Common myeloid progenitor, CD34-positive (primary cell): ENCODE measurements at regions not wholly inside any gene's neighbourhood (a gene's known extent, or its start where the extent isn't known, plus 50 kb on each side); places are given as distances from the start of the nearest gene placed in this dataset.

Source experiments
- CTCF ChIA-PET: fragments of 350-600 bp; sonication (Branson Sonifier 250); formaldehyde crosslinking; loops from one replicate; lab custom pipeline; 2021; ENCODE audit warnings: antibody characterized with exemption; lab: Charles Lee
- POLR2A ChIA-PET: fragments of 350-600 bp; sonication (Branson Sonifier 250); formaldehyde crosslinking; loops from one replicate; lab custom pipeline; 2021; ENCODE audit warnings: antibody characterized with exemption; lab: Charles Lee
- DNase-seq, 3 donors: peaks; one replicate each; pipeline versions ENCODE4 v3.0.0 to v3.0.0-alpha.2; 2013
- H3K27ac ChIP-seq, 2 experiments: 1 replicate in 1 of 2; 2 replicates in 1 of 2; pipeline ENCODE4 v1.7.0; 2013; ENCODE audit warnings: inconsistent platforms in 2 of 2, low read length in 2 of 2, mild to moderate bottlenecking in 2 of 2, low read depth in 1 of 2, moderate library complexity in 1 of 2; ENCODE audit not compliant: severe bottlenecking in 2 of 2, insufficient read depth in 1 of 2, poor library complexity in 1 of 2
- H3K27me3 ChIP-seq, 5 experiments: replicated peaks in 2 of 5; 1 replicate in 3 of 5; 2 replicates in 2 of 5; pipeline versions ENCODE4 v1.6.1 to v1.7.0; 2013; ENCODE audit warnings: low read length in 4 of 5, mild to moderate bottlenecking in 2 of 5, moderate library complexity in 2 of 5, inconsistent platforms in 1 of 5; ENCODE audit not compliant: insufficient read depth in 5 of 5, control insufficient read depth in 4 of 5
- H3K36me3 ChIP-seq, 4 experiments: 1 replicate in 2 of 4; 2 replicates in 2 of 4; pipeline versions ENCODE4 v1.6.1 to v1.7.0; 2013; ENCODE audit warnings: low read length in 3 of 4, control low read depth in 1 of 4, mild to moderate bottlenecking in 1 of 4; ENCODE audit not compliant: control insufficient read depth in 4 of 4, insufficient read depth in 4 of 4
- H3K4me1 ChIP-seq, 4 experiments: 1 replicate in 3 of 4; 2 replicates in 1 of 4; pipeline versions ENCODE4 v1.6.1 to v1.7.1; 2013; ENCODE audit warnings: low read length in 3 of 4, mild to moderate bottlenecking in 3 of 4, control low read depth in 1 of 4, inconsistent platforms in 1 of 4, moderate library complexity in 1 of 4; ENCODE audit not compliant: control insufficient read depth in 4 of 4, insufficient read depth in 4 of 4; ENCODE audit errors: control extremely low read depth in 1 of 4
- H3K4me3 ChIP-seq, 7 experiments: 1 replicate in 4 of 7; 2 replicates in 3 of 7; pipeline versions ENCODE4 v1.5.1 to v1.7.0; 2013; ENCODE audit warnings: mild to moderate bottlenecking in 7 of 7, low read length in 6 of 7, moderate library complexity in 6 of 7, inconsistent platforms in 2 of 7, low read depth in 2 of 7, control low read depth in 1 of 7; ENCODE audit not compliant: insufficient read depth in 4 of 7, control insufficient read depth in 1 of 7; ENCODE audit errors: extremely low read depth in 1 of 7
- H3K9me3 ChIP-seq, 5 experiments: 1 replicate in 4 of 5; 2 replicates in 1 of 5; pipeline versions ENCODE4 v1.6.1 to v1.7.1; 2013; ENCODE audit warnings: low read length in 4 of 5, mild to moderate bottlenecking in 2 of 5, inconsistent platforms in 1 of 5, low read depth in 1 of 5, moderate library complexity in 1 of 5; ENCODE audit not compliant: control insufficient read depth in 4 of 5, insufficient read depth in 2 of 5; ENCODE audit errors: control extremely low read depth in 1 of 5
- whole genome bisulfite sequencing: methylation state at CpG from one replicate; pipeline ENCODE4 v1.1.5; 2013; ENCODE audit not compliant: insufficient coverage; 5-methylcytosine and 5-hydroxymethylcytosine counted together

- WGBS, result 100% methylated on average over 1 of the region's 3 CpGs
- Histone ChIP-seq H3K27me3 (no peaks in the 10 kb centered on the region), H3K9me3 (no peaks in the 10 kb centered on the region), H3K27ac (no peak overlapping the region), H3K4me1 (no peaks in the 10 kb centered on the region), H3K36me3 (no peaks in the 10 kb centered on the region), H3K4me3 (no peak overlapping the region)
- no peak for DNase-seq
- ChIA-PET CTCF (no interaction called here), POLR2A (no interaction called here)
Observed at GRCh38 chr1:165039996-165040395, 316.5 kb downstream of the LMX1A start.

DNA sequence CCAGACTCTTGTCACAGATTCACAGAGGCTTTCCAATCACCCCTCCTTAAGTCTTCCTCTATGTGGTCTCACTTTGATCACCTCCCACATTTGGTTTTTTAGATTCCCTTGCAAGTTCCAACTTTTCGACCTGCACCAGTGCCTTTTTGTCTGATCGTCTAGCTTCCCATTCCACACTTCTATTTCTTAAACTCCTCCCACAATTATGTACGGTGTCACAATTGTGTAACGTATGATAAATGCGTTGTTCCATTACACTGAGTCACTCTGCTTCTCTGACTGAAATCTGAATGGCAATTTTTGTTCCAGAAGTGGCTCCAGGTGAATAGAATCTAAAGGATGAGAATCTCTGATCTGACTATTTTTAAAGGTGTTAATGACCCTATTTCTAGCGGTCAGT, 320.1 kb downstream of the LMX1A start:
- Histone ChIP-seq H3K36me3 (no peaks in the 10 kb centered on the region), H3K27ac (no peak overlapping the region), H3K4me1 (no peaks in the 10 kb centered on the region), H3K4me3 (no peak overlapping the region), H3K9me3 (no peaks in the 10 kb centered on the region), H3K27me3 (no peaks in the 10 kb centered on the region)
- 96% methylated on average over 6 of the region's 6 CpGs for whole genome bisulfite sequencing
- no peak for DNase-seq
- POLR2A ChIA-PET, result no interaction called here
- CTCF ChIA-PET, result no interaction called here

- POLR2A ChIA-PET, result no interaction called here
- 100% methylated on average over 2 of the region's 3 CpGs for WGBS
- CTCF ChIA-PET, result no interaction called here
- H3K4me3 ChIP-seq, result no peak overlapping the region
- no peaks in the 10 kb centered on the region for H3K9me3 ChIP-seq
- no peaks in the 10 kb centered on the region for H3K36me3 ChIP-seq
- H3K27me3 ChIP-seq, result no peaks in the 10 kb centered on the region
- no peaks in the 10 kb centered on the region for H3K4me1 ChIP-seq
- no peak for DNase-seq
- H3K27ac ChIP-seq, result no peak overlapping the region
Observed at GRCh38 chr1:165034136-165034809, 322.2 kb downstream of the LMX1A start.

GRCh38 chr1:165031001-165031400, 325.5 kb downstream of the LMX1A start:
- ChIA-PET CTCF (no interaction called here), POLR2A (no interaction called here)
- H3K27me3 ChIP-seq, result peaks cover 0 to 2% (median 0%) of the 10 kb centered on the region in 5 experiments
- WGBS, result 100% methylated on average over 1 of the region's 2 CpGs
- H3K27ac ChIP-seq, result no peak overlapping the region
- H3K4me3 ChIP-seq, result no peak overlapping the region
- H3K9me3 ChIP-seq, result no peaks in the 10 kb centered on the region
- no peaks in the 10 kb centered on the region for H3K36me3 ChIP-seq
- DNase-seq, result no peak
- H3K4me1 ChIP-seq, result no peaks in the 10 kb centered on the region

- Histone ChIP-seq H3K27ac (no peak overlapping the region), H3K9me3 (peaks cover 0 to 6% (median 2%) of the 10 kb centered on the region in 5 experiments), H3K4me1 (no peaks in the 10 kb centered on the region), H3K4me3 (no peak overlapping the region), H3K36me3 (no peaks in the 10 kb centered on the region), H3K27me3 (peaks cover 0 to 2% (median 0%) of the 10 kb centered on the region in 5 experiments)
- CTCF ChIA-PET, result interaction anchor here (0.6 kb wide), 1 partner anchor 24 kb away, joined by 3 read pairs; no protein-coding TSS in a partner anchor
- no peak for DNase-seq
- no CpG with 5 or more reads among the region's 2 CpGs for WGBS
- POLR2A ChIA-PET, result no interaction called here
Observed at GRCh38 chr1:165025805-165026204, 330.7 kb downstream of the LMX1A start.

- Histone ChIP-seq H3K36me3 (no peaks in the 10 kb centered on the region), H3K27me3 (no peaks in the 10 kb centered on the region), H3K9me3 (peaks cover 0 to 2% (median 0%) of the 10 kb centered on the region in 5 experiments), H3K4me1 (no peaks in the 10 kb centered on the region), H3K4me3 (no peak overlapping the region), H3K27ac (no peak overlapping the region)
- POLR2A ChIA-PET, result no interaction called here
- CTCF ChIA-PET, result no interaction called here
- 92% methylated on average over 4 of the region's 4 CpGs for WGBS
- DNase-seq, result no peak
Observed at GRCh38 chr1:165014753-165015152, 341.8 kb downstream of the LMX1A start.

- no peaks in the 10 kb centered on the region for H3K4me1 ChIP-seq
- CTCF ChIA-PET, result no interaction called here
Observed at GRCh38 chr1:165011991-165012531, 344.5 kb downstream of the LMX1A start.

More at GRCh38 chr1:165011991-165012531, 344.5 kb downstream of the LMX1A start:
- Histone ChIP-seq H3K9me3 (peaks cover 0 to 2% (median 0%) of the 10 kb centered on the region in 5 experiments), H3K27me3 (no peaks in the 10 kb centered on the region), H3K27ac (no peak overlapping the region), H3K4me3 (no peak overlapping the region), H3K36me3 (no peaks in the 10 kb centered on the region)
- whole genome bisulfite sequencing, result no CpG with 5 or more reads among the region's 1 CpG
- POLR2A ChIA-PET, result no interaction called here
- DNase-seq, result no peak
